NCI-H1930 (cell line): ENCODE measurements at regions not wholly inside any gene's neighbourhood (a gene's known extent, or its start where the extent isn't known, plus 50 kb on each side); places are given as distances from the start of the nearest gene placed in this dataset.

ENCODE experiments used
- DNase-seq, 2 experiments: peaks; one replicate each; lab custom pipeline; 2025; lab: John Stamatoyannopoulos, UW

- no peak for DNase-seq
Measured at GRCh38 chr16:51391798-51392511, 240.9 kb upstream of the SALL1 start.

- DNase-seq: no peak
Measured at GRCh38 chr16:51390877-51391276, 239.8 kb upstream of the SALL1 start.

GRCh38 chr16:51389881-51390280 lies 238.8 kb upstream of the SALL1 start:
- DNase-seq: no peak

- no peak for DNase-seq
Measured at GRCh38 chr16:51388516-51388951, 237.5 kb upstream of the SALL1 start.

GRCh38 chr16:51383909-51384308 lies 232.8 kb upstream of the SALL1 start:
- DNase-seq: no peak

GRCh38 chr16:51382940-51383339 lies 231.9 kb upstream of the SALL1 start:
- no peak for DNase-seq

GRCh38 chr16:51382211-51382610 lies 231.1 kb upstream of the SALL1 start:
- no peak for DNase-seq

GRCh38 chr16:51376080-51376479 lies 225.0 kb upstream of the SALL1 start:
- DNase-seq: no peak

- no peak for DNase-seq
Measured at GRCh38 chr16:51374790-51375189, 223.7 kb upstream of the SALL1 start.

GRCh38 chr16:51374346-51374745 lies 223.3 kb upstream of the SALL1 start:
- no peak for DNase-seq

- DNase-seq: no peak
Measured at GRCh38 chr16:51365715-51366114, 214.6 kb upstream of the SALL1 start.

- no peak for DNase-seq
Measured at GRCh38 chr16:51359141-51359955, 208.3 kb upstream of the SALL1 start.

GRCh38 chr16:51357839-51358238 lies 206.8 kb upstream of the SALL1 start:
- no peak for DNase-seq

GRCh38 chr16:51355875-51356274 lies 204.8 kb upstream of the SALL1 start:
- no peak for DNase-seq

GRCh38 chr16:51355195-51355594 lies 204.1 kb upstream of the SALL1 start:
- DNase-seq: no peak

GRCh38 chr16:51353055-51353454 lies 202.0 kb upstream of the SALL1 start:
- DNase-seq: no peak

- no peak for DNase-seq
Measured at GRCh38 chr16:51349626-51350025, 198.6 kb upstream of the SALL1 start.

- DNase-seq: no peak
Measured at GRCh38 chr16:51343411-51343810, 192.3 kb upstream of the SALL1 start.

- no peak for DNase-seq
Measured at GRCh38 chr16:51341204-51341603, 190.1 kb upstream of the SALL1 start.

- no peak for DNase-seq
Measured at GRCh38 chr16:51337662-51338061, 186.6 kb upstream of the SALL1 start.

GRCh38 chr16:51328733-51329132 lies 177.7 kb upstream of the SALL1 start:
- DNase-seq: no peak

GRCh38 chr16:51327001-51327400 lies 175.9 kb upstream of the SALL1 start:
- no peak for DNase-seq

GRCh38 chr16:51326131-51326856 lies 175.2 kb upstream of the SALL1 start:
- DNase-seq: no peak
